H1 (cell line): ENCODE measurements at regions not wholly inside any gene's neighbourhood (a gene's known extent, or its start where the extent isn't known, plus 50 kb on each side); places are given as distances from the start of the nearest gene placed in this dataset.

Experiments used
- CTCF ChIA-PET: fragments of 300-600 bp; sonication (Branson Sonifier 250); formaldehyde crosslinking; loops from one replicate; lab custom pipeline; 2021; ENCODE audit not compliant: partially characterized antibody; lab: Charles Lee
- POLR2A ChIA-PET: fragments of 300-600 bp; sonication (Branson Sonifier 250); formaldehyde crosslinking; loops from one replicate; lab custom pipeline; 2021; ENCODE audit warnings: inconsistent platforms; ENCODE audit not compliant: partially characterized antibody; lab: Charles Lee
- DNase-seq, 2 experiments: peaks; one replicate each; pipeline versions ENCODE4 v3.0.0 to v3.0.0-alpha.2; 2010 to 2022; ENCODE audit warnings: low spot score in 2 of 2, low read depth in 1 of 2, mixed read lengths in 1 of 2
- FAIRE-seq: peaks from 2 replicates; lab custom pipeline; 2011; peaks lifted over from hg19 to GRCh38; lab: Jason Lieb, UNC
- H2AFZ ChIP-seq: 2 replicates; pipeline ENCODE4 v1.8.1; 2012; ENCODE audit warnings: low read length, inconsistent platforms
- H2AK5ac ChIP-seq: 2 replicates; pipeline ENCODE4 v1.6.1; 2013; ENCODE audit warnings: low read depth, low read length
- H2BK120ac ChIP-seq: replicated peaks from 2 replicates; pipeline ENCODE3; 2013; ENCODE audit warnings: low read depth, low read length, inconsistent platforms
- H2BK12ac ChIP-seq: 2 replicates; pipeline ENCODE4 v1.6.1; 2013; ENCODE audit warnings: low read depth, low read length
- H2BK15ac ChIP-seq: 2 replicates; pipeline ENCODE4 v1.6.1; 2013; ENCODE audit warnings: low read length
- H2BK20ac ChIP-seq: 2 replicates; pipeline ENCODE4 v1.6.1; 2013; ENCODE audit warnings: low read length
- H2BK5ac ChIP-seq: 2 replicates; pipeline ENCODE4 v1.6.1; 2013; ENCODE audit warnings: low read depth, low read length
- H3K14ac ChIP-seq: 2 replicates; pipeline ENCODE4 v1.6.1; 2013; ENCODE audit warnings: inconsistent platforms; ENCODE audit not compliant: insufficient read length
- H3K18ac ChIP-seq: 2 replicates; pipeline ENCODE4 v1.6.1; 2013; ENCODE audit warnings: low read length; ENCODE audit errors: extremely low read depth
- H3K23ac ChIP-seq: 2 replicates; pipeline ENCODE4 v1.6.1; 2013; ENCODE audit warnings: inconsistent platforms; ENCODE audit not compliant: insufficient read length
- H3K23me2 ChIP-seq: 2 replicates; pipeline ENCODE4 v1.6.1; 2013; ENCODE audit warnings: low read depth, low read length
- H3K27ac ChIP-seq: 2 replicates; pipeline ENCODE4 v1.6.1; 2011; ENCODE audit warnings: low read depth, low read length, inconsistent platforms
- H3K27me3 ChIP-seq, 4 experiments: replicated peaks in 1 of 4; 1 replicate in 1 of 4; 2 replicates in 3 of 4; pipeline versions ENCODE4 v1.6.1 to v1.8.1; 2011 to 2013; ENCODE audit warnings: low read length in 3 of 4, mild to moderate bottlenecking in 3 of 4, inconsistent platforms in 2 of 4, mixed read lengths in 2 of 4, moderate library complexity in 1 of 4; ENCODE audit not compliant: control insufficient read depth in 3 of 4, insufficient read depth in 3 of 4; ENCODE audit errors: extremely low read depth in 1 of 4
- H3K36me3 ChIP-seq, 4 experiments: 2 replicates each; pipeline versions ENCODE4 v1.6.1 to v1.8.1; 2011 to 2013; ENCODE audit warnings: mild to moderate bottlenecking in 4 of 4, low read length in 3 of 4, moderate library complexity in 2 of 4, control low read depth in 1 of 4, inconsistent platforms in 1 of 4; ENCODE audit not compliant: insufficient read depth in 4 of 4, control insufficient read depth in 2 of 4
- H3K4ac ChIP-seq: replicated peaks from 2 replicates; pipeline ENCODE3; 2013; ENCODE audit warnings: low read length, low read depth, mixed read lengths, inconsistent platforms; ENCODE audit not compliant: insufficient read length
- H3K4me1 ChIP-seq, 4 experiments: replicated peaks in 1 of 4; 1 replicate in 1 of 4; 2 replicates in 3 of 4; pipeline versions ENCODE4 v1.6.1 to v1.8.1; 2011 to 2013; ENCODE audit warnings: low read length in 3 of 4, inconsistent platforms in 2 of 4, mixed read lengths in 1 of 4; ENCODE audit not compliant: insufficient read depth in 4 of 4, control insufficient read depth in 3 of 4
- H3K4me2 ChIP-seq, 2 experiments: 2 replicates each; pipeline versions ENCODE4 v1.6.1 to v1.8.1; 2011 to 2013; ENCODE audit warnings: low read depth in 2 of 2, low read length in 2 of 2, control low read depth in 1 of 2, inconsistent platforms in 1 of 2, mild to moderate bottlenecking in 1 of 2; ENCODE audit not compliant: insufficient read depth in 1 of 2
- H3K4me3 ChIP-seq, 4 experiments: fragments of 200-600, 300-600 bp in 1 of 4; sonication (generic), shearing (Covaris generic), sonication (Bioruptor Twin) in 1 of 4; 2 replicates each; pipeline versions ENCODE4 v1.5.1 to v1.8.1; 2011 to 2016; ENCODE audit warnings: low read length in 4 of 4, low read depth in 3 of 4, control low read depth in 2 of 4, inconsistent platforms in 2 of 4, mild to moderate bottlenecking in 2 of 4, mixed read lengths in 1 of 4, moderate library complexity in 1 of 4; ENCODE audit not compliant: insufficient read depth in 2 of 4; ENCODE audit errors: extremely low read depth in 1 of 4
- H3K56ac ChIP-seq: replicated peaks from 2 replicates; pipeline ENCODE3; 2013; ENCODE audit warnings: low read depth, mild to moderate bottlenecking, mixed read lengths, low read length, inconsistent platforms; ENCODE audit not compliant: insufficient read length
- H3K79me1 ChIP-seq: 2 replicates; pipeline ENCODE4 v1.6.1; 2013; ENCODE audit warnings: low read depth, low read length, control low read depth
- H3K79me2 ChIP-seq, 2 experiments: 2 replicates each; pipeline versions ENCODE4 v1.6.1 to v1.8.1; 2012 to 2013; ENCODE audit warnings: low read length in 2 of 2, mild to moderate bottlenecking in 2 of 2, inconsistent platforms in 1 of 2; ENCODE audit not compliant: insufficient read depth in 2 of 2, control insufficient read depth in 1 of 2
- H3K9ac ChIP-seq, 4 experiments: replicated peaks in 1 of 4; 1 replicate in 1 of 4; 2 replicates in 3 of 4; pipeline versions ENCODE4 v1.6.1 to v1.8.1; 2011 to 2013; ENCODE audit warnings: low read depth in 3 of 4, low read length in 3 of 4, control low read depth in 2 of 4, mild to moderate bottlenecking in 2 of 4, moderate library complexity in 2 of 4, inconsistent platforms in 1 of 4; ENCODE audit errors: extremely low read depth in 1 of 4
- H3K9me3 ChIP-seq, 2 experiments: 2 replicates each; pipeline versions ENCODE4 v1.6.1 to v1.8.1; 2012 to 2013; ENCODE audit warnings: mild to moderate bottlenecking in 2 of 2, moderate library complexity in 2 of 2, control low read depth in 1 of 2, inconsistent platforms in 1 of 2, low read depth in 1 of 2, low read length in 1 of 2, mixed read lengths in 1 of 2; ENCODE audit not compliant: insufficient read depth in 2 of 2
- H4K20me1 ChIP-seq, 2 experiments: replicated peaks in 1 of 2; 2 replicates each; pipeline versions ENCODE3 to v1.8.1; 2011 to 2013; ENCODE audit warnings: inconsistent platforms in 2 of 2, low read length in 2 of 2, mild to moderate bottlenecking in 1 of 2; ENCODE audit not compliant: insufficient read depth in 2 of 2, control insufficient read depth in 1 of 2
- H4K5ac ChIP-seq: 2 replicates; pipeline ENCODE4 v1.6.1; 2013; ENCODE audit warnings: low read length, low read depth, mixed read lengths, inconsistent platforms; ENCODE audit not compliant: insufficient read length
- H4K8ac ChIP-seq: 2 replicates; pipeline ENCODE4 v1.8.0; 2013; ENCODE audit warnings: mild to moderate bottlenecking, moderate library complexity, low read length, inconsistent platforms; ENCODE audit not compliant: insufficient read depth; ENCODE audit errors: extremely low read depth
- H4K91ac ChIP-seq: replicated peaks from 2 replicates; pipeline ENCODE3; 2013; ENCODE audit warnings: low read length, mixed read lengths, inconsistent platforms; ENCODE audit not compliant: insufficient read length
- HDAC2 ChIP-seq, 2 experiments: fragments of 300-600 bp in 1 of 2; sonication (generic) in 1 of 2; IDR thresholded peaks; 2 replicates each; pipeline ENCODE4 v1.6.1; 2011 to 2012; ENCODE audit warnings: low read depth in 2 of 2, low read length in 2 of 2, mild to moderate bottlenecking in 2 of 2, moderate library complexity in 2 of 2, borderline replicate concordance in 1 of 2, inconsistent platforms in 1 of 2
- JUND ChIP-seq: IDR thresholded peaks from 2 replicates; pipeline ENCODE4 v1.6.1; 2011; ENCODE audit warnings: mild to moderate bottlenecking, improper control_type of control experiment, low read length
- WGBS, 2 experiments: shearing (Covaris generic) in 1 of 2; methylation state at CpG; one replicate each; pipeline versions ENCODE4 v1.1.6 to v1.1.7; 2013 to 2015; ENCODE audit warnings: low lambda C conversion rate in 2 of 2, mixed read lengths in 2 of 2, inconsistent platforms in 1 of 2, low coverage in 1 of 2, missing lambda C conversion rate in 1 of 2; ENCODE audit not compliant: insufficient replicate concordance in 2 of 2, insufficient coverage in 1 of 2, insufficient read length in 1 of 2; ENCODE audit errors: extremely low coverage in 1 of 2, missing lambda C conversion rate in 1 of 2; 5-methylcytosine and 5-hydroxymethylcytosine counted together

GRCh38 chr11:37006563-37006962 is 408.5 kb upstream of the RAG2 start:
- no peak overlapping the region for H2AFZ ChIP-seq
- no peak overlapping the region for H3K18ac ChIP-seq
- H3K4me3 ChIP-seq: no peak overlapping the region
- no peaks in the 10 kb centered on the region for H3K4me1 ChIP-seq
- FAIRE-seq: no peak
- H2BK120ac ChIP-seq: no peak overlapping the region
- H2BK5ac ChIP-seq: no peak overlapping the region
- no peak overlapping the region for H3K4ac ChIP-seq
- no peak overlapping the region for H3K56ac ChIP-seq
- no peaks in the 10 kb centered on the region for H3K79me2 ChIP-seq
- no peaks in the 10 kb centered on the region for H3K79me1 ChIP-seq
- H2BK20ac ChIP-seq: no peak overlapping the region
- no peak overlapping the region for H3K14ac ChIP-seq
- no peak for DNase-seq
- H2BK12ac ChIP-seq: no peak overlapping the region
- no peaks in the 10 kb centered on the region for H3K27me3 ChIP-seq
- no peak overlapping the region for H2BK15ac ChIP-seq
- H2AK5ac ChIP-seq: no peak overlapping the region
- no peaks in the 10 kb centered on the region for H3K36me3 ChIP-seq
- H3K9ac ChIP-seq: no peak overlapping the region
- H3K23ac ChIP-seq: no peak overlapping the region
- H4K8ac ChIP-seq: no peak overlapping the region
- H4K91ac ChIP-seq: no peak overlapping the region
- no peaks in the 10 kb centered on the region for H3K23me2 ChIP-seq
- no peak overlapping the region for H3K4me2 ChIP-seq
- WGBS, 2 experiments: 91% methylated on average over 4 of the region's 4 CpGs; no CpG with 5 or more reads in 1 of the 2 experiments
- H3K9me3 ChIP-seq: no peaks in the 10 kb centered on the region
- no peaks in the 10 kb centered on the region for H4K20me1 ChIP-seq
- POLR2A ChIA-PET: no interaction called here
- H3K27ac ChIP-seq: no peak overlapping the region
- H4K5ac ChIP-seq: no peak overlapping the region
- CTCF ChIA-PET: no interaction called here
- TF ChIP-seq JUND (no peak), HDAC2 (IDR thresholded peaks at IDR 0.05; ENCODE audit: borderline replicate concordance in 1 of 2, low read depth in 2 of 2, low read length in 2 of 2) (no peak)
